Gastrocnemius medialis (tissue), 4 donors: ENCODE measurements at regions not wholly inside any gene's neighbourhood (a gene's known extent, or its start where the extent isn't known, plus 50 kb on each side); places are given as distances from the start of the nearest gene placed in this dataset.

ENCODE experiments used
- CTCF ChIP-seq, 5 experiments: fragments of 450-650 bp in 3 of 5; fragments of 200-600 bp in 2 of 5; sonication (generic) in 2 of 5; IDR thresholded peaks in 4 of 5; conservative IDR thresholded peaks in 1 of 5; 1 replicate in 4 of 5; 2 replicates in 1 of 5; pipeline ENCODE4 v1.5.1; 2016 to 2019; ENCODE audit warnings: antibody characterized with exemption in 5 of 5, mild to moderate bottlenecking in 3 of 5, moderate library complexity in 3 of 5
- POLR2A ChIP-seq, 2 donors: fragments of 450-650 bp; IDR thresholded peaks; one replicate each; pipeline ENCODE4 v1.6.1; 2017; ENCODE audit warnings: antibody characterized with exemption in 2 of 2, mild to moderate bottlenecking in 2 of 2, moderate library complexity in 2 of 2

- TF ChIP-seq CTCF (IDR thresholded peaks at IDR 0.05 in 4 of 5, conservative IDR thresholded peaks at IDR 0.05 in 1 of 5) (no peak), POLR2A (IDR thresholded peaks at IDR 0.05) (no peak)
Measured at GRCh38 chr3:56884387-56884786, 82.6 kb upstream of the ARHGEF3 start.
